ENCODE measurements at regions not wholly inside any gene's neighbourhood (a gene's known extent, or its start where the extent isn't known, plus 50 kb on each side); places are given as distances from the start of the nearest gene placed in this dataset.

GRCh38 chr10:107647462-107647861 lies 483.0 kb upstream of the SORCS1 start:
- H3K36me3 Mint-ChIP-seq (ENCODE audit: insufficient read depth in 1 of 3, low read depth in 3 of 3), result no peaks in the 10 kb centered on the region
- Histone ChIP-seq H2AK5ac (ENCODE audit: insufficient read length, low read length) (no peak overlapping the region), H2BK5ac (ENCODE audit: insufficient read length, low read length) (no peak overlapping the region), H3K23me2 (ENCODE audit: insufficient read length, low read depth, low read length, poor library complexity, severe bottlenecking) (no peaks in the 10 kb centered on the region), H3K4ac (ENCODE audit: low read depth, low read length) (no peak overlapping the region), H3K79me2 (ENCODE audit: insufficient read depth, low read length) (no peaks in the 10 kb centered on the region), H2BK12ac (ENCODE audit: insufficient read length, low read depth, low read length) (no peak overlapping the region), H3K4me1 (ENCODE audit: insufficient read depth, low read length) (no peaks in the 10 kb centered on the region), H3K79me1 (ENCODE audit: insufficient read depth, low read depth, low read length, poor library complexity, severe bottlenecking) (no peaks in the 10 kb centered on the region), H2BK20ac (ENCODE audit: low read depth, low read length, poor library complexity, severe bottlenecking) (no peak overlapping the region), H3K9ac (ENCODE audit: extremely low read depth, insufficient read length, low read length) (no peak overlapping the region), H3T11ph (ENCODE audit: low read length) (no peak overlapping the region), H2BK15ac (ENCODE audit: low read depth, low read length) (no peak overlapping the region), H4K8ac (replicated peaks; ENCODE audit: insufficient read length, low read depth, low read length) (no peak overlapping the region), H4K20me1 (ENCODE audit: control insufficient read depth, insufficient read depth, insufficient read length) (no peaks in the 10 kb centered on the region), H3K9me3 (ENCODE audit: control insufficient read depth, low read depth, low read length) (no peaks in the 10 kb centered on the region), H3K23ac (ENCODE audit: insufficient read length, low read depth, low read length) (no peak overlapping the region), H2AFZ (ENCODE audit: low read length) (no peak overlapping the region), H4K91ac (ENCODE audit: insufficient read length, low read depth, low read length) (no peak overlapping the region), H2BK120ac (ENCODE audit: low read depth, low read length, poor library complexity, severe bottlenecking) (no peak overlapping the region), H3K56ac (ENCODE audit: insufficient read length, low read depth, low read length) (no peak overlapping the region), H3K18ac (ENCODE audit: insufficient read length, low read depth, low read length) (no peak overlapping the region), H3K27ac (ENCODE audit: insufficient read length, low read depth, low read length) (no peak overlapping the region), H3K27me3 (ENCODE audit: insufficient read depth, low read length) (no peaks in the 10 kb centered on the region), H3K14ac (ENCODE audit: insufficient read depth, low read length) (no peak overlapping the region), H4K5ac (ENCODE audit: insufficient read length, low read depth, low read length) (no peak overlapping the region), H3K4me2 (ENCODE audit: insufficient read depth, insufficient read length, low read length) (no peak overlapping the region)
- no peak overlapping the region for H3K27ac Mint-ChIP-seq
- WGBS (ENCODE audit: extremely low coverage, insufficient read length, low lambda C conversion rate), result no CpG with 5 or more reads among the region's 1 CpG
- no peaks in the 10 kb centered on the region for H3K9me3 Mint-ChIP-seq
- DNase-seq, result no peak
- no peaks in the 10 kb centered on the region; the same call in 1 of the 2 replicates for H3K27me3 Mint-ChIP-seq (ENCODE audit: low read depth)
- H3K4me1 Mint-ChIP-seq, result no peaks in the 10 kb centered on the region
- no peak overlapping the region for H3K4me3 Mint-ChIP-seq
- TF ChIP-seq CTCF (conservative IDR thresholded peaks at IDR 0.05), result no peak

Data from H9 (cell line).